Activated B cell treated with CpG ODN at 0.5 μM for 24 hours (primary cell): ENCODE measurements at regions not wholly inside any gene's neighbourhood (a gene's known extent, or its start where the extent isn't known, plus 50 kb on each side); places are given as distances from the start of the nearest gene placed in this dataset.

Experiments
- ATAC-seq: fragments of 200-7000 bp; cut with Tn5 transposase; one replicate; pipeline ENCODE4 v1.10.0; 2021; ENCODE audit warnings: low read depth, mild to moderate bottlenecking, moderate library complexity
- CTCF ChIA-PET: fragments of 350-600 bp; sonication (Branson Sonifier 250); formaldehyde crosslinking; loops from one replicate; lab custom pipeline; 2021; ENCODE audit warnings: antibody characterized with exemption; lab: Charles Lee
- POLR2A ChIA-PET: fragments of 350-600 bp; sonication (Branson Sonifier 250); formaldehyde crosslinking; loops from one replicate; lab custom pipeline; 2021; ENCODE audit warnings: antibody characterized with exemption; lab: Charles Lee
- DNase-seq: peaks from one replicate; pipeline ENCODE4 v3.0.0; 2022
- H3K27ac Mint-ChIP-seq: one replicate; pipeline ENCODE4 v1.8.0; 2020; ENCODE audit warnings: mixed read lengths
- H3K27me3 Mint-ChIP-seq: one replicate; pipeline ENCODE4 v1.8.0; 2021; ENCODE audit warnings: mixed read lengths
- H3K36me3 Mint-ChIP-seq: one replicate; pipeline ENCODE4 v1.8.0; 2021; ENCODE audit warnings: low read depth, mixed read lengths
- H3K4me1 Mint-ChIP-seq: one replicate; pipeline ENCODE4 v1.8.0; 2021; ENCODE audit warnings: mixed read lengths
- H3K4me3 Mint-ChIP-seq: one replicate; pipeline ENCODE4 v1.8.0; 2020; ENCODE audit warnings: mild to moderate bottlenecking, mixed read lengths
- H3K9me3 Mint-ChIP-seq: one replicate; pipeline ENCODE4 v1.8.0; 2020; ENCODE audit warnings: mixed read lengths
- intact Hi-C: fragments of 100-400 bp; cut with micrococcal nuclease; formaldehyde crosslinking; loops from one replicate; pipeline ENCODE4 v1.15.1; 2024
- TF ChIP-seq, protein P1 (sequence below): fragments of 200-600 bp; IDR thresholded peaks from one replicate; pipeline ENCODE4 v1.8.0; 2022; ENCODE audit warnings: antibody characterized with exemption, mild to moderate bottlenecking

DNA sequence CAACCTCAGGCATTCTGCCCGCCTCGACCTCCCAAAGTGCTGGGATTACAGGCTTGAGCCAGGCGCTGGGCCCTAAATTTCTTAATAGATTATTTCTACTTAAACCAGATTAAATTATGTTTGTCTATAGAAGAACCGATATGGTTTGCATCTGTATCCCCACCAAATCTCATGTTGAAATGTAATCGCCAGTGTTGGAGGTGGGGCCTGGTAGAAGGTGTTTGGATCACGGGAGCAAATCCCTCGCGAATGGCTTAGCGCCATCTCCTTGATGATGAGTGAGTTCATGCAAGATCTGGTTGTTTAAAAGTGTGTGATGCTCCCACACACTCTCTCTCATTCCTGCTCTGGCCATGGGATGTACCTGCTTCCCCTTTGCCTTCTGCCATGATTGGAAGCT lies 109.3 kb upstream of the NANOS1 start:
- H3K4me3 Mint-ChIP-seq: no peak overlapping the region
- no peaks in the 10 kb centered on the region for H3K9me3 Mint-ChIP-seq
- peaks cover 12% of the 10 kb centered on the region for H3K27me3 Mint-ChIP-seq
- no peak for DNase-seq
- intact Hi-C loops: no loop called here
- H3K4me1 Mint-ChIP-seq: no peaks in the 10 kb centered on the region
- TF ChIP-seq, protein P1, sequence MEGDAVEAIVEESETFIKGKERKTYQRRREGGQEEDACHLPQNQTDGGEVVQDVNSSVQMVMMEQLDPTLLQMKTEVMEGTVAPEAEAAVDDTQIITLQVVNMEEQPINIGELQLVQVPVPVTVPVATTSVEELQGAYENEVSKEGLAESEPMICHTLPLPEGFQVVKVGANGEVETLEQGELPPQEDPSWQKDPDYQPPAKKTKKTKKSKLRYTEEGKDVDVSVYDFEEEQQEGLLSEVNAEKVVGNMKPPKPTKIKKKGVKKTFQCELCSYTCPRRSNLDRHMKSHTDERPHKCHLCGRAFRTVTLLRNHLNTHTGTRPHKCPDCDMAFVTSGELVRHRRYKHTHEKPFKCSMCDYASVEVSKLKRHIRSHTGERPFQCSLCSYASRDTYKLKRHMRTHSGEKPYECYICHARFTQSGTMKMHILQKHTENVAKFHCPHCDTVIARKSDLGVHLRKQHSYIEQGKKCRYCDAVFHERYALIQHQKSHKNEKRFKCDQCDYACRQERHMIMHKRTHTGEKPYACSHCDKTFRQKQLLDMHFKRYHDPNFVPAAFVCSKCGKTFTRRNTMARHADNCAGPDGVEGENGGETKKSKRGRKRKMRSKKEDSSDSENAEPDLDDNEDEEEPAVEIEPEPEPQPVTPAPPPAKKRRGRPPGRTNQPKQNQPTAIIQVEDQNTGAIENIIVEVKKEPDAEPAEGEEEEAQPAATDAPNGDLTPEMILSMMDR: no peak
- no peaks in the 10 kb centered on the region for H3K36me3 Mint-ChIP-seq
- no peak for ATAC-seq
- POLR2A ChIA-PET: no interaction called here
- no peak overlapping the region for H3K27ac Mint-ChIP-seq
- CTCF ChIA-PET: no interaction called here

DNA sequence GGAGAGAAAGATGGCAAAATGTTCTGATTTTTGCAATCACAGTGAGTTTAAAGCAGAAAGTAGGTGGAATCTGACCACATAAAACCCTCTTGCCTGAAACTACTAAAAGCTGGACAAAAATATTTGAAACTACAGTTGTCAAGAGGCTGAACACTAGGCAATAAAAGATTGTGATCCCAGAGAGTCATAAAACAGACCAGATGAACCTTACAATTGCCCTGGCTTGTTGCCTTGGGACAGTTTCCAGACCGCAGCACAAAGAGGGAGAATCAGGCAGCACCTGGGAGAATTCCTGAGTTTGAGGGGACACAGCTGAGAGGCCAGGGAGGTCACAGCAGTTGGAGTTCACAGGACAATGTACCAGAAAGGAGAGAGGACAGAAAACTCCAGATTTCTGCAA lies 107.3 kb upstream of the NANOS1 start:
- H3K9me3 Mint-ChIP-seq: no peaks in the 10 kb centered on the region
- intact Hi-C loops: no loop called here
- TF ChIP-seq, protein P1: no peak
- H3K36me3 Mint-ChIP-seq: no peaks in the 10 kb centered on the region
- H3K4me1 Mint-ChIP-seq: no peaks in the 10 kb centered on the region
- CTCF ChIA-PET: no interaction called here
- DNase-seq: no peak
- H3K27ac Mint-ChIP-seq: no peak overlapping the region
- ATAC-seq: no peak
- peaks cover 16% of the 10 kb centered on the region for H3K27me3 Mint-ChIP-seq
- H3K4me3 Mint-ChIP-seq: no peak overlapping the region
- POLR2A ChIA-PET: no interaction called here

DNA sequence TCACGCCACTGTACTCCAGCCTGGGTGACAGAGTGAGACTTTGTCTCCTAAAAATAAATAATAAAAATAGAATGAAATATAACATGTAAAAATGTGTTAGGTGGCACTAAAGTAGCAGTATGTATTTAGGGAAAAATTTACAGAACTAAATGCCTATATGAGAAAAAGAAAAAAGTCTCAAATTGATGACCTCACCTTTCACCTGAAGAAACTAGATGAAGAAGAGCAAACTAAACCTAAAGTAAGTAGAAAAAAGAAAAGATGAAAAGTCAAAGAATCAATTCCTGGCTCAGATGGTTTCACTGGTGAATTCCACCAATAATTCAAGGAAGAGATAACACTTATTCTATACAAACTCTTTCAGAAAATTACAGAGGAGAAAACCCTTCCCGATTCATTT lies 106.5 kb upstream of the NANOS1 start:
- H3K9me3 Mint-ChIP-seq: no peaks in the 10 kb centered on the region
- no peak for ATAC-seq
- no peaks in the 10 kb centered on the region for H3K36me3 Mint-ChIP-seq
- intact Hi-C loops: no loop called here
- ChIA-PET POLR2A (no interaction called here), CTCF (no interaction called here)
- DNase-seq: no peak
- TF ChIP-seq, protein P1: no peak
- H3K27me3 Mint-ChIP-seq: peaks cover 20% of the 10 kb centered on the region
- H3K27ac Mint-ChIP-seq: no peak overlapping the region
- no peaks in the 10 kb centered on the region for H3K4me1 Mint-ChIP-seq
- no peak overlapping the region for H3K4me3 Mint-ChIP-seq

DNA sequence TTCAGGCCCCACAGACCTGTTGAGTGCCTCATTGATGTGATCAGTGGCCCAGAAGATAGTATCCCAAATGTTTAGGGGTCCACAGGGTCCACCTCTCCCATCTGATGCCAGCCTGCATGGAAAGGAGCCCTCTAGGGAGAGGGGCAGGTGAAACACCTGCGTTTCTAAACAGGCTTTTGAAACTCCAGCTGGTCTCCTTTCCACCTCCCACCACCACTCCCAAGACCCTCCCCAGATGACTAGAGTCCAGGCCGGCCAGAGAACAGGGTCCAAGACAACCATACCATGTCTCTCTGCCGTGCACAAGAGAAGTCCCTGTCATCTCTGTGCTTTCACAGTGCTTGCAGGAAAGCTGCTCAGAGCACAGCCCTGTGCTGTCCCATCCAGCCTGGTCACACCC lies 105.0 kb upstream of the NANOS1 start:
- POLR2A ChIA-PET: no interaction called here
- TF ChIP-seq, protein P1: no peak
- ATAC-seq: no peak
- H3K4me1 Mint-ChIP-seq: no peaks in the 10 kb centered on the region
- H3K9me3 Mint-ChIP-seq: no peaks in the 10 kb centered on the region
- DNase-seq: no peak
- H3K4me3 Mint-ChIP-seq: no peak overlapping the region
- no peaks in the 10 kb centered on the region for H3K36me3 Mint-ChIP-seq
- no peak overlapping the region for H3K27ac Mint-ChIP-seq
- H3K27me3 Mint-ChIP-seq: peaks cover 20% of the 10 kb centered on the region
- intact Hi-C loops: no loop called here
- CTCF ChIA-PET: no interaction called here

DNA sequence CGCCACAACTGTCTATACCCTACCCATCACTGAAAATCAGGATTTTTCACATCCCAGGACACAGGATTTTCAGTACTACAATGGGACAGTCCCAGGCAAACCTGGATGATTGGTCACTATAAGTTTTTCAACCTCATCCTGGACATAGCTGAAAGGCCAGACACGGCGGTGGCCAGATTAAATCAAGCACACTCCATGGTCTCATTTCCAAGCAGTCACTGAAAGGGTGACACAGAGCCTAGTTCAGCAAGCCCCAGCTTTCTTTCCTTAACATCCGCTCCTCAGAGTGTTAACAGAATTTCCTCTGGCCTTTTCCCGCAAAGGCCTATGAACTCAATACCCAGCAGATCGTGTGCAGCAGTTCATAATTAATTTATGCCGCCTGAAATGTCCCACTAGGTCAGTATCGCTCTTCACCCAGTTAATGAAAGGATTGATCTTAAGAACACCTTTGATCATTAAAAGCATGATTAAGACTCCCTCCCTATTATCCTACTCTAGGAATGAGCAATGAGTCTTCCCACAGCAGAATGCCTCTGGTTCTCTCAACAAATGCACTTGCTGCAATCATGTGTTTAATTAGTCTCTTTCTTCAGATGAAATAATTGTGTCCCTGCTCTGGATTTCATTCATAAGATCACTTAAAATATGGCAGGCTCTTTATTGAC lies 104.0 kb upstream of the NANOS1 start:
- H3K27ac Mint-ChIP-seq: no peak overlapping the region

More for the DNA sequence above, 104.0 kb upstream of the NANOS1 start:
- ChIA-PET CTCF (no interaction called here), POLR2A (no interaction called here)
- H3K4me3 Mint-ChIP-seq: no peak overlapping the region
- peaks cover 2% of the 10 kb centered on the region for H3K9me3 Mint-ChIP-seq
- TF ChIP-seq, protein P1: no peak
- ATAC-seq (no peak), DNase-seq (no peak)
- H3K36me3 Mint-ChIP-seq: no peaks in the 10 kb centered on the region
- no peaks in the 10 kb centered on the region for H3K4me1 Mint-ChIP-seq
- intact Hi-C loops: no loop called here
- H3K27me3 Mint-ChIP-seq: peaks cover 16% of the 10 kb centered on the region
